ENCODE measurements at regions not wholly inside any gene's neighbourhood (a gene's known extent, or its start where the extent isn't known, plus 50 kb on each side); places are given as distances from the start of the nearest gene placed in this dataset.

DNA sequence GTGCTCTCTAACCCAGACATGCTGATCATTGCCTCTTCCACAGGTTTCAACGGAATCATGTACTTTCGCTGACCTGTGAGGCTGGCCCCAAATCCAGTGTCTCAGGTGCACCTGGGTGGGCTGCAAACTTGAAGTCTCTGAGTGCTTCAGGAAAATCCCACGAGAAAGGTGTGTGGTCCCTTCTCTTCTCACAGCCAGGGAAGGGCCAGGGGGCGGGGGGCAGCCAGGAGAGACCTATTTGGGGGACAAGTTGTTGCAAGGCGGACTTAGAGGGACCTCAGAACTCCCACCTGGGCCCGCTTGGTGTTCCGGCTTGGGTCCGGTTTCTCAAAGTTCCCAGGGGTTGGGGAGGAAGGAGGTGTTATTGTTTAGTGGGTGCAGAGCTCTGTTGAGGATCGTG, 80.0 kb downstream of the HMX1 start:
- TF ChIP-seq, protein P1, sequence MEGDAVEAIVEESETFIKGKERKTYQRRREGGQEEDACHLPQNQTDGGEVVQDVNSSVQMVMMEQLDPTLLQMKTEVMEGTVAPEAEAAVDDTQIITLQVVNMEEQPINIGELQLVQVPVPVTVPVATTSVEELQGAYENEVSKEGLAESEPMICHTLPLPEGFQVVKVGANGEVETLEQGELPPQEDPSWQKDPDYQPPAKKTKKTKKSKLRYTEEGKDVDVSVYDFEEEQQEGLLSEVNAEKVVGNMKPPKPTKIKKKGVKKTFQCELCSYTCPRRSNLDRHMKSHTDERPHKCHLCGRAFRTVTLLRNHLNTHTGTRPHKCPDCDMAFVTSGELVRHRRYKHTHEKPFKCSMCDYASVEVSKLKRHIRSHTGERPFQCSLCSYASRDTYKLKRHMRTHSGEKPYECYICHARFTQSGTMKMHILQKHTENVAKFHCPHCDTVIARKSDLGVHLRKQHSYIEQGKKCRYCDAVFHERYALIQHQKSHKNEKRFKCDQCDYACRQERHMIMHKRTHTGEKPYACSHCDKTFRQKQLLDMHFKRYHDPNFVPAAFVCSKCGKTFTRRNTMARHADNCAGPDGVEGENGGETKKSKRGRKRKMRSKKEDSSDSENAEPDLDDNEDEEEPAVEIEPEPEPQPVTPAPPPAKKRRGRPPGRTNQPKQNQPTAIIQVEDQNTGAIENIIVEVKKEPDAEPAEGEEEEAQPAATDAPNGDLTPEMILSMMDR (IDR thresholded peaks at IDR 0.05): no peak
- TF ChIP-seq ZFX (IDR thresholded peaks at IDR 0.05; ENCODE audit: borderline replicate concordance): no peak
